ENCODE measurements at regions not wholly inside any gene's neighbourhood (a gene's known extent, or its start where the extent isn't known, plus 50 kb on each side); places are given as distances from the start of the nearest gene placed in this dataset.

DNA sequence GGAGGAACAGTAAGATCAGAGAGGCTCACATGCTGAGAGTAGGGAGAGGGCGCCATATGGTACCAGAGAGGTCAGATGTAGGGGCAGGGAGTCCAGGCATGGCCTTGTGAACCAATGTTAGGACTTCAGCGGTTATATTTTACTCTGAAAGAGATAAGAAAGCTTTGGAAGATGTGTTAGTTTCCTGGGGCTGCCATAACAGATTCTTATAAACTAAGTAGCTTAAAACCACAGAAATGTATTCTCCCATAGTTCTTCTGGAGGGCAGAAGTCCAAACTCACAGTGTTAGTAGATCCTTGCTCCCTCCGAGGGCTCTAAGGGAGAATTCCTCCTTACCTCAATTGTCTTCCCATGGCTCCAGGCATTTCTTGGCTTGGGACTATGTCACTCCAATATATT, 502.5 kb upstream of the ADGRL2 start:
- H3K36me3 ChIP-seq (ENCODE audit: control insufficient read depth in 4 of 4, insufficient read depth in 3 of 4, low read depth in 1 of 4, low read length in 3 of 4): no peaks in the 10 kb centered on the region
- no peak overlapping the region for H3K27ac ChIP-seq (ENCODE audit: low read depth in 1 of 2, low read length in 2 of 2)
- H3K9ac ChIP-seq (ENCODE audit: low read depth in 1 of 2, low read length in 2 of 2): no peak overlapping the region
- H3K4me1 ChIP-seq (ENCODE audit: control insufficient read depth in 4 of 4, insufficient read depth in 4 of 4, low read length in 3 of 4): no peaks in the 10 kb centered on the region
- 84% methylated on average over 3 of the region's 3 CpGs for WGBS
- peaks cover 0 to 4% (median 0%) of the 10 kb centered on the region in 4 donors for H3K27me3 ChIP-seq (ENCODE audit: control insufficient read depth in 4 of 4, insufficient read depth in 4 of 4, low read length in 3 of 4)
- no peaks in the 10 kb centered on the region for H3K9me3 ChIP-seq (ENCODE audit: control insufficient read depth in 4 of 4, low read length in 3 of 4)
- TF ChIP-seq RXRA (IDR thresholded peaks at IDR 0.05) (no peak), HNF4G (IDR thresholded peaks at IDR 0.05) (no peak), NR2F2 (IDR thresholded peaks at IDR 0.05) (no peak), YY1 (IDR thresholded peaks at IDR 0.05) (no peak), EGR1 (IDR thresholded peaks at IDR 0.05; ENCODE audit: low read depth in 2 of 2) (no peak), JUND (IDR thresholded peaks at IDR 0.05) (no peak), ATF3 (IDR thresholded peaks at IDR 0.05) (no peak), TAF1 (conservative IDR thresholded peaks at IDR 0.05) (no peak), HNF4A (conservative IDR thresholded peaks at IDR 0.05) (no peak), FOXA2 (IDR thresholded peaks at IDR 0.05) (no peak), FOXA1 (IDR thresholded peaks at IDR 0.05) (no peak)
- TF ChIP-seq, protein P1, sequence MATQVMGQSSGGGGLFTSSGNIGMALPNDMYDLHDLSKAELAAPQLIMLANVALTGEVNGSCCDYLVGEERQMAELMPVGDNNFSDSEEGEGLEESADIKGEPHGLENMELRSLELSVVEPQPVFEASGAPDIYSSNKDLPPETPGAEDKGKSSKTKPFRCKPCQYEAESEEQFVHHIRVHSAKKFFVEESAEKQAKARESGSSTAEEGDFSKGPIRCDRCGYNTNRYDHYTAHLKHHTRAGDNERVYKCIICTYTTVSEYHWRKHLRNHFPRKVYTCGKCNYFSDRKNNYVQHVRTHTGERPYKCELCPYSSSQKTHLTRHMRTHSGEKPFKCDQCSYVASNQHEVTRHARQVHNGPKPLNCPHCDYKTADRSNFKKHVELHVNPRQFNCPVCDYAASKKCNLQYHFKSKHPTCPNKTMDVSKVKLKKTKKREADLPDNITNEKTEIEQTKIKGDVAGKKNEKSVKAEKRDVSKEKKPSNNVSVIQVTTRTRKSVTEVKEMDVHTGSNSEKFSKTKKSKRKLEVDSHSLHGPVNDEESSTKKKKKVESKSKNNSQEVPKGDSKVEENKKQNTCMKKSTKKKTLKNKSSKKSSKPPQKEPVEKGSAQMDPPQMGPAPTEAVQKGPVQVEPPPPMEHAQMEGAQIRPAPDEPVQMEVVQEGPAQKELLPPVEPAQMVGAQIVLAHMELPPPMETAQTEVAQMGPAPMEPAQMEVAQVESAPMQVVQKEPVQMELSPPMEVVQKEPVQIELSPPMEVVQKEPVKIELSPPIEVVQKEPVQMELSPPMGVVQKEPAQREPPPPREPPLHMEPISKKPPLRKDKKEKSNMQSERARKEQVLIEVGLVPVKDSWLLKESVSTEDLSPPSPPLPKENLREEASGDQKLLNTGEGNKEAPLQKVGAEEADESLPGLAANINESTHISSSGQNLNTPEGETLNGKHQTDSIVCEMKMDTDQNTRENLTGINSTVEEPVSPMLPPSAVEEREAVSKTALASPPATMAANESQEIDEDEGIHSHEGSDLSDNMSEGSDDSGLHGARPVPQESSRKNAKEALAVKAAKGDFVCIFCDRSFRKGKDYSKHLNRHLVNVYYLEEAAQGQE (IDR thresholded peaks at IDR 0.05): no peak
- TF ChIP-seq, protein P2, sequence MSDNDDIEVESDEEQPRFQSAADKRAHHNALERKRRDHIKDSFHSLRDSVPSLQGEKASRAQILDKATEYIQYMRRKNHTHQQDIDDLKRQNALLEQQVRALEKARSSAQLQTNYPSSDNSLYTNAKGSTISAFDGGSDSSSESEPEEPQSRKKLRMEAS (IDR thresholded peaks at IDR 0.05): no peak
- no peak overlapping the region for H3K4me3 ChIP-seq (ENCODE audit: low read depth in 1 of 3, low read length in 3 of 3)
- DNase-seq (ENCODE audit: low spot score): no peak

DNA sequence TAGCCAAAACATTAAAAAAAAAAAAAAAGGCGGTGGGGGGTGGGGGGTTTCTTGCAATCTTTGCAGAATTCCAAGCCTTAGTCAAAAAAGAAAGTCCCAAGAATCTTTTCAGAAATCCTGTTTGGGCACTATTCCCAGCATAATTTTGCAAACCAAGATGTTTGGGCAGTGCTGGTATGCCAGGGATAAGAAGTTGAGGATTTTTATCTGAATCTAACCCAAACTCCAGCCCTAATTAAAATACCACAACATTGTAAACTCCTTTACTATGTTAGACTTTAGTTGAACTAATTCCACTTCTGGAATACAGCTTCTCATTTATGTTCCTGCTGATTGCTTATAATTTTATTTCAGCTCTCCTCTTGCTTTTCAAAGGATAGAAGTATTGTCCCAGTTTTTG, 504.1 kb upstream of the ADGRL2 start:
- 52% methylated on average over 1 of the region's 1 CpG for WGBS
- Histone ChIP-seq H3K9ac (ENCODE audit: low read depth in 1 of 2, low read length in 2 of 2) (no peak overlapping the region), H3K9me3 (ENCODE audit: control insufficient read depth in 4 of 4, low read length in 3 of 4) (no peaks in the 10 kb centered on the region), H3K36me3 (ENCODE audit: control insufficient read depth in 4 of 4, insufficient read depth in 3 of 4, low read depth in 1 of 4, low read length in 3 of 4) (no peaks in the 10 kb centered on the region), H3K4me3 (ENCODE audit: low read depth in 1 of 3, low read length in 3 of 3) (no peak overlapping the region), H3K27ac (ENCODE audit: low read depth in 1 of 2, low read length in 2 of 2) (no peak overlapping the region), H3K4me1 (ENCODE audit: control insufficient read depth in 4 of 4, insufficient read depth in 4 of 4, low read length in 3 of 4) (no peaks in the 10 kb centered on the region), H3K27me3 (ENCODE audit: control insufficient read depth in 4 of 4, insufficient read depth in 4 of 4, low read length in 3 of 4) (no peaks in the 10 kb centered on the region)
- DNase-seq (ENCODE audit: low spot score): no peak
- TF ChIP-seq YY1 (IDR thresholded peaks at IDR 0.05) (no peak), HNF4G (IDR thresholded peaks at IDR 0.05) (no peak), NR2F2 (IDR thresholded peaks at IDR 0.05) (no peak), ATF3 (IDR thresholded peaks at IDR 0.05) (no peak), RXRA (IDR thresholded peaks at IDR 0.05) (no peak), FOXA2 (IDR thresholded peaks at IDR 0.05) (no peak), RAD21 (IDR thresholded peaks at IDR 0.05) (no peak), TAF1 (conservative IDR thresholded peaks at IDR 0.05) (no peak)
- TF ChIP-seq, protein P3, sequence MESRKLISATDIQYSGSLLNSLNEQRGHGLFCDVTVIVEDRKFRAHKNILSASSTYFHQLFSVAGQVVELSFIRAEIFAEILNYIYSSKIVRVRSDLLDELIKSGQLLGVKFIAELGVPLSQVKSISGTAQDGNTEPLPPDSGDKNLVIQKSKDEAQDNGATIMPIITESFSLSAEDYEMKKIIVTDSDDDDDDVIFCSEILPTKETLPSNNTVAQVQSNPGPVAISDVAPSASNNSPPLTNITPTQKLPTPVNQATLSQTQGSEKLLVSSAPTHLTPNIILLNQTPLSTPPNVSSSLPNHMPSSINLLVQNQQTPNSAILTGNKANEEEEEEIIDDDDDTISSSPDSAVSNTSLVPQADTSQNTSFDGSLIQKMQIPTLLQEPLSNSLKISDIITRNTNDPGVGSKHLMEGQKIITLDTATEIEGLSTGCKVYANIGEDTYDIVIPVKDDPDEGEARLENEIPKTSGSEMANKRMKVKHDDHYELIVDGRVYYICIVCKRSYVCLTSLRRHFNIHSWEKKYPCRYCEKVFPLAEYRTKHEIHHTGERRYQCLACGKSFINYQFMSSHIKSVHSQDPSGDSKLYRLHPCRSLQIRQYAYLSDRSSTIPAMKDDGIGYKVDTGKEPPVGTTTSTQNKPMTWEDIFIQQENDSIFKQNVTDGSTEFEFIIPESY (IDR thresholded peaks at IDR 0.05): no peak
- TF ChIP-seq, protein P1 (IDR thresholded peaks at IDR 0.05): no peak

All from liver (tissue), 7 donors.